Inflammatory macrophage treated with lipopolysaccharide for 4 hours (primary cell): ENCODE measurements at regions not wholly inside any gene's neighbourhood (a gene's known extent, or its start where the extent isn't known, plus 50 kb on each side); places are given as distances from the start of the nearest gene placed in this dataset.
"Not testable (repeated sequence)": the region's sequence is repeated elsewhere in the genome, so short reads cannot be mapped to it uniquely, and the experiment has no call there.

Experiments used
- DNase-seq: peaks from one replicate; pipeline ENCODE4 v3.0.0-alpha.2; 2020

DNA sequence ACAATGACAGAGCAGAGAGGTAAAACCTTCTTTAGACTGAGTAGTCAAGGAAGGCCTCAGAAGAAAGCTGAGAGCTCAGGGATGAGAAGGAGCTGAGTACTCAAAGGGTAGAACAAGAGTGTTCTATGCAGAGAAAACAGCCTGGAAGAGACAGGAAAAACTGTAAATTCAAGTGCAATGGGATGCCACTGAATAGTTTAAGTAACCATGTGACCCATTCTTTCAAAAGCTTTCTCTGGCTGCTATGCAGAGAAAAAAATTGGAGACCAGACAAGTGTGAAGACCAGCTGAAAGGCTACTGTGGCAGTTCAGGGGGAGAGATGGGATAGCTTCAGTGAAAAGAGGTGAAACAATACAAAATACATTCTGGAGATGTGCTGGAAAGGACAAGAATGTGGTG, 61.3 kb upstream of the RNF38 start:
- no peak for DNase-seq

DNA sequence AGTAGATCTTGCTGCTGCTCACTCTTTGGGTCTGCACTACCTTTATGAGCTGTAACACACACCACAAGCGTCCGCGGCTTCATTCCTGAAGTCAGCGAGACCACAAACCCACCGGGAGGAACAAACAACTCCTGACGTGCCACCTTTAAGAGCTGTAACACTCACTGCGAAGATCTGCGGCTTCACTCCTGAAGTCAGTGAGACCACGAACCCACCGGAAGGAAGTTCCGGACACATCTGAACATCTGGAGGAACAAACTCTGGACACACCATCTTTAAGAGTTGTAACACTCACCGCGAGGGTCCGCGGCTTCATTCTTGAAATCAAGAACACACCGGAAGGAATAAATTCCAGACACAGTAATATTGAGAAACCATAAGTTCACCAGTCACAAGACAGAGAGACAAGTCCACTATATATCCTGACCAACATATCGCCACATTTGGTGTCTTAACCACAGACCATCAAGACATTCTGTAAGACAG, 58.4 kb upstream of the RNF38 start:
- DNase-seq = not testable (repeated sequence)

DNA sequence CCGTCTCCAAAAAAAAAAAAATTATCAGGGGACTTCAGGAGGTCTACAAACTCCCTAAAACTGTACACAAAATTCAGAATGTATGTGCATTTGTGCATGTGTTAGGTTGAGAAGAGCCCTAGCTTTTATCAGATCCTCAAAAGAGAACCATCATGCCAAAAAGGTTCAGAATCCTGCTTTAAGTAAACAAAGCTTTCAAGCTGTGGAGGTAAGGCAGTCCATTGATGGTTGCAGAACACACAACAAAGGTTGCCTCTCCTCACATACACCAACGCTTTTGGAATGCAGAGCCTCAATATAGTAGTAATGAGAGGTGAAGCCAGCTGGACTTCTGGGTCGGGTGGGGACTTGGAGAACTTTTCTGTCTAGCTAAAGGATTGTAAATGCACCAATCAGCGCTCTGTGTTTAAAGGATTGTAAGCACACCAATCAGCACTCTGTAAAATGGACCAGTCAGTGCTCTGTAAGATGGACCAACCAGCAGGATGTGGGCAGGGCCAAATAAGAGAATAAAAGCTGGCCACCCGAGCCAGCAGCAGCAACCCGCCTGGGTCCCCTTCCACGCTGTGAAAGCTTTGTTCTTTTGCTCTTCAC, 57.9 kb upstream of the RNF38 start:
- DNase-seq = no peak

DNA sequence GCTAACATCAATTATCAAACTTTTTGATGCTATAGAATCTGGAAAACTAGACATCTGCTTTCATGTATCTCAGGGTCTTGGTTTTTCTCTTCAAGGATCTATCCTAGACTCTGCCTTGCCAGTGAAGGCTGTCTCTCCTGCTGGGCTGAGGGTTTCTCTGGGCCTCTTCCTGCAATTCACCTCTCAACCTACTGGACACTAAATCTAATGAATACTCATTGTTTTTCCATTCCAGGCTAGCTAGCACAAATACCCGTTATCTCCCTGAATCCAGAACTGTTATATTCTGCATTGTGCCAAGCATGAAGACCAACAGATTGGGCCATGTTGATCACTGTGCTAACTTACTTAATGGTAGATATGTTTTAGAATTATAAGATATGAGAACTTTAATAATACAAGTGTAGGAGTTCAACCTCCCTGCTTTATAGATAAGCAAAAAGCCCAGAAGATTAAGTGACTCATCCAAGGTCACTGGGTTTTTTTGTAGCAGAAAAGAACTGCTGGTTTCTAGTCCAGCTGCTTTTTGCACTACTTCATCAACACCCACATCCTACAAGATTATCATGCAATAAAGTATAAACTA, 56.5 kb upstream of the RNF38 start:
- DNase-seq = no peak

DNA sequence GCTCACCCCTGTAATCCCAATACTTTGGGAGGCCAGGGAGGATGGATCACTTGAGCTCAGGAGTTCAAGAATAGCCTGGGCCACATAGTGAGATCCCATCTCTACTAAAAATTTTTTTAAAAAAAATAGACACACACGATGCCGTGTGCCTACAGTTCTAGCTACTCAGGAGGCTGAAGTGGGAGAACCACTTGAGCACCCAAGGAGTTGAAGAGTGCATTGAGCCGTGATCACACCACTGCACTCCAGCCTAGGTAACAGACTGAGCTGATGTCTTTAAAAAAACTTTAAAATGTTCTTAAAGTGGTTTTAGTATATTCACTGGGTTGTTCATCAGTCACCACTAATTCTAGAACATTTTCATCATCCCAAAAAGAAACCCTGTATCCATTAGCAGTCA, 51.9 kb upstream of the RNF38 start:
- DNase-seq = no peak

DNA sequence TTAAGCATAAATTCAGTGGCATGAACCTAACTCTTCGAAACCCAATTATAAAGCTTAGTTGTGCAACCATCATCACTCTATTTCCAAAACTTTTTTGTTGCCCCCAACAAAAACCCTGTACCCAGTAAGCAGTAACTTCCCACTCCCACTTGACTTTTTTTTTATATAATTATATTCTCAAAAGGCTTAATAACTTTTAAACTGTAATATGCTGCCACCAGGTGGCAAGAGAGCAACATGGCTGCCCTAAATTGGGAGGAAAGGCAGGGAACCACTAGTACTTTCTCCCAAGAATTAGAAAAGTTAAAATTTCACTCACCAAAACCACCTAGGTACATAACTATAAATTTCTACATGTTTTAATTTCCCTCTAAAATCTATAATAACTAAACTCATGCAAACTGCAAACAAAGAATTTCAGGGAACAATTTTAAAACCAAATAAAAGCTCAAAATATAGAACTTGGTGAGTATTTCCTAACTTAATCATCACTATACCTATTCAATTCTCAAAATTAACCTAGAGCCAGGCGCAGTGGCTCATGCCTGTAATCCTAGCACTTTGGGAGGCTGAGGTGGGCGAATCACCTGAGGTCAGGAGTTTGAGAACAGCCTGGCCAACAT, 50.2 kb upstream of the RNF38 start:
- DNase-seq = peak; percentile 59
